IMR-90 (cell line): ENCODE measurements at regions not wholly inside any gene's neighbourhood (a gene's known extent, or its start where the extent isn't known, plus 50 kb on each side); places are given as distances from the start of the nearest gene placed in this dataset.

Experiments
- BHLHE40 ChIP-seq: fragments of 150-350 bp; IDR thresholded peaks from 2 replicates; pipeline ENCODE4 v1.6.1; 2016; ENCODE audit warnings: mild to moderate bottlenecking, low read depth, low read length
- CEBPB ChIP-seq: IDR thresholded peaks from 2 replicates; pipeline ENCODE4 v1.6.1; 2012; ENCODE audit warnings: low read depth, low read length, improper control_type of control experiment
- CHD1 ChIP-seq: IDR thresholded peaks from 2 replicates; pipeline ENCODE4 v1.6.1; 2012; ENCODE audit warnings: low read depth, low read length, improper control_type of control experiment
- MAZ ChIP-seq: IDR thresholded peaks from 2 replicates; pipeline ENCODE4 v1.6.1; 2012; ENCODE audit warnings: low read depth, mild to moderate bottlenecking, low read length, improper control_type of control experiment, moderate library complexity, borderline replicate concordance
- MXI1 ChIP-seq: IDR thresholded peaks from 2 replicates; pipeline ENCODE4 v1.6.1; 2012; ENCODE audit warnings: low read depth, mild to moderate bottlenecking, low read length, moderate library complexity, borderline replicate concordance
- POLR2A ChIP-seq: IDR thresholded peaks from 2 replicates; pipeline ENCODE4 v1.6.1; 2012; ENCODE audit warnings: mild to moderate bottlenecking, low read depth, low read length
- RAD21 ChIP-seq: IDR thresholded peaks from 2 replicates; pipeline ENCODE4 v1.6.1; 2012; ENCODE audit warnings: low read length, improper control_type of control experiment
- RCOR1 ChIP-seq: IDR thresholded peaks from 2 replicates; pipeline ENCODE4 v1.6.1; 2012; ENCODE audit warnings: mild to moderate bottlenecking, low read length, improper control_type of control experiment; ENCODE audit not compliant: insufficient replicate concordance
- RFX5 ChIP-seq: IDR thresholded peaks from 2 replicates; pipeline ENCODE4 v1.8.0; 2012; ENCODE audit warnings: low read depth, mild to moderate bottlenecking, low read length, moderate library complexity
- SMC3 ChIP-seq: fragments of 150-350 bp; IDR thresholded peaks from 2 replicates; pipeline ENCODE4 v1.6.1; 2016; ENCODE audit warnings: low read depth, mild to moderate bottlenecking, antibody characterized with exemption, low read length, moderate library complexity
- TF ChIP-seq, protein P1 (sequence below): fragments of 150-350 bp; IDR thresholded peaks from 2 replicates; pipeline ENCODE4 v1.6.1; 2017; ENCODE audit warnings: mild to moderate bottlenecking, antibody characterized with exemption, low read length, low read depth
- TF ChIP-seq, protein P2 (sequence below): conservative IDR thresholded peaks from 2 replicates; pipeline ENCODE4 v1.5.1; 2012; ENCODE audit warnings: mild to moderate bottlenecking, low read depth, low read length, improper control_type of control experiment

DNA sequence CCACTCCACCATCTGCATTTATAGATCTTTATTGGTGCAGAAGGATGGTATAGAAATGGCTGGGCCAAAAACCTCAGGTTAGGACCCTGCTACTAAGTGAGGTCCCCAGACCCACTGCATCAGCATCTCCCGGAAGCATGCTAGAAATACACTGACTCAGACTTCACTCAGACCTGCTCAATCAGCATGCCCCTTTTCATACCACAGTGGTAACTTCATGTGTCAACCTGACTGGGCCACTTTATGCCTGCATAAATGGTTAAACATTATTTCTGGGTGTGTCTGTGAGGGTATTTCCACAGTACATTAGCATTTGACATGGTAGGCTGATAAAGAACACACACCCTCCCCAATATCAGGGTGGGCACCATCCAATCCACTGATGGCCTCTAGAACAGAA, 118.6 kb upstream of the VCX3B start:
- no peak for TF ChIP-seq POLR2A
- no peak for TF ChIP-seq CEBPB
- no peak for TF ChIP-seq RAD21
- TF ChIP-seq, protein P1, sequence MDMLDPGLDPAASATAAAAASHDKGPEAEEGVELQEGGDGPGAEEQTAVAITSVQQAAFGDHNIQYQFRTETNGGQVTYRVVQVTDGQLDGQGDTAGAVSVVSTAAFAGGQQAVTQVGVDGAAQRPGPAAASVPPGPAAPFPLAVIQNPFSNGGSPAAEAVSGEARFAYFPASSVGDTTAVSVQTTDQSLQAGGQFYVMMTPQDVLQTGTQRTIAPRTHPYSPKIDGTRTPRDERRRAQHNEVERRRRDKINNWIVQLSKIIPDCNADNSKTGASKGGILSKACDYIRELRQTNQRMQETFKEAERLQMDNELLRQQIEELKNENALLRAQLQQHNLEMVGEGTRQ: no peak
- TF ChIP-seq, protein P2, sequence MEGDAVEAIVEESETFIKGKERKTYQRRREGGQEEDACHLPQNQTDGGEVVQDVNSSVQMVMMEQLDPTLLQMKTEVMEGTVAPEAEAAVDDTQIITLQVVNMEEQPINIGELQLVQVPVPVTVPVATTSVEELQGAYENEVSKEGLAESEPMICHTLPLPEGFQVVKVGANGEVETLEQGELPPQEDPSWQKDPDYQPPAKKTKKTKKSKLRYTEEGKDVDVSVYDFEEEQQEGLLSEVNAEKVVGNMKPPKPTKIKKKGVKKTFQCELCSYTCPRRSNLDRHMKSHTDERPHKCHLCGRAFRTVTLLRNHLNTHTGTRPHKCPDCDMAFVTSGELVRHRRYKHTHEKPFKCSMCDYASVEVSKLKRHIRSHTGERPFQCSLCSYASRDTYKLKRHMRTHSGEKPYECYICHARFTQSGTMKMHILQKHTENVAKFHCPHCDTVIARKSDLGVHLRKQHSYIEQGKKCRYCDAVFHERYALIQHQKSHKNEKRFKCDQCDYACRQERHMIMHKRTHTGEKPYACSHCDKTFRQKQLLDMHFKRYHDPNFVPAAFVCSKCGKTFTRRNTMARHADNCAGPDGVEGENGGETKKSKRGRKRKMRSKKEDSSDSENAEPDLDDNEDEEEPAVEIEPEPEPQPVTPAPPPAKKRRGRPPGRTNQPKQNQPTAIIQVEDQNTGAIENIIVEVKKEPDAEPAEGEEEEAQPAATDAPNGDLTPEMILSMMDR: no peak
- TF ChIP-seq MXI1: no peak
- TF ChIP-seq RCOR1: no peak
- no peak for TF ChIP-seq SMC3
- no peak for TF ChIP-seq MAZ
- TF ChIP-seq CHD1: no peak
- TF ChIP-seq BHLHE40: no peak
- TF ChIP-seq RFX5: no peak
